CD4-positive, alpha-beta T cell (primary cell): ENCODE measurements at regions not wholly inside any gene's neighbourhood (a gene's known extent, or its start where the extent isn't known, plus 50 kb on each side); places are given as distances from the start of the nearest gene placed in this dataset.

ENCODE experiments used
- ATAC-seq: fragments of 200-7000 bp; cut with Tn5 transposase; one replicate; pipeline ENCODE4 v1.10.0; 2022; ENCODE audit warnings: mild to moderate bottlenecking; ENCODE audit not compliant: poor library complexity
- CTCF ChIA-PET: fragments of 350-600 bp; sonication (Branson Sonifier 250); formaldehyde crosslinking; loops from one replicate; lab custom pipeline; 2021; ENCODE audit warnings: antibody characterized with exemption, inconsistent platforms; lab: Charles Lee
- POLR2A ChIA-PET: fragments of 350-600 bp; sonication (Branson Sonifier 250); formaldehyde crosslinking; loops from one replicate; lab custom pipeline; 2021; ENCODE audit warnings: antibody characterized with exemption, inconsistent platforms; lab: Charles Lee
- DNase-seq, 14 experiments: peaks; one replicate each; pipeline ENCODE4 v3.0.0-alpha.2; 2013 to 2020; ENCODE audit warnings: mixed read lengths in 2 of 14
- H3K27ac ChIP-seq, 2 donors: one replicate each; pipeline versions ENCODE4 v1.5.1 to v1.7.0; 2013; ENCODE audit warnings: low read length in 2 of 2, low read depth in 1 of 2, mild to moderate bottlenecking in 1 of 2
- H3K27me3 ChIP-seq, 2 experiments: 1 replicate in 1 of 2; 2 replicates in 1 of 2; pipeline versions ENCODE4 v1.6.1 to v1.7.0; 2013; ENCODE audit warnings: low read length in 2 of 2, control low read depth in 1 of 2, mild to moderate bottlenecking in 1 of 2, moderate library complexity in 1 of 2; ENCODE audit not compliant: insufficient read depth in 2 of 2, control insufficient read depth in 1 of 2
- H3K36me3 ChIP-seq: one replicate; pipeline ENCODE4 v1.6.1; 2013; ENCODE audit warnings: low read length, control low read depth; ENCODE audit not compliant: insufficient read depth
- H3K4me1 ChIP-seq: one replicate; pipeline ENCODE4 v1.6.1; 2013; ENCODE audit warnings: low read length, control low read depth; ENCODE audit not compliant: insufficient read depth
- H3K4me3 ChIP-seq: one replicate; pipeline ENCODE4 v1.5.1; 2013; ENCODE audit warnings: mild to moderate bottlenecking, low read length, moderate library complexity
- H3K9me3 ChIP-seq, 2 experiments: 1 replicate in 1 of 2; 2 replicates in 1 of 2; pipeline versions ENCODE4 v1.6.1 to v1.7.0; 2013; ENCODE audit warnings: low read length in 2 of 2, mild to moderate bottlenecking in 2 of 2, control low read depth in 1 of 2, moderate library complexity in 1 of 2; ENCODE audit not compliant: control insufficient read depth in 1 of 2, insufficient read depth in 1 of 2
- H3K27ac Mint-ChIP-seq: one replicate; pipeline ENCODE4 v1.8.0; 2020; ENCODE audit warnings: mixed read lengths
- H3K27me3 Mint-ChIP-seq: one replicate; pipeline ENCODE4 v1.8.0; 2021; ENCODE audit warnings: mixed read lengths
- H3K36me3 Mint-ChIP-seq: one replicate; pipeline ENCODE4 v1.8.0; 2021; ENCODE audit warnings: low read depth, mixed read lengths
- H3K4me1 Mint-ChIP-seq: one replicate; pipeline ENCODE4 v1.8.0; 2021; ENCODE audit warnings: low read depth, mixed read lengths
- H3K4me3 Mint-ChIP-seq: one replicate; pipeline ENCODE4 v1.8.0; 2020; ENCODE audit warnings: mild to moderate bottlenecking, mixed read lengths
- H3K9me3 Mint-ChIP-seq: one replicate; pipeline ENCODE4 v1.8.0; 2020; ENCODE audit warnings: mixed read lengths
- CTCF ChIP-seq: fragments of 200-600 bp; IDR thresholded peaks from one replicate; pipeline ENCODE4 v1.8.0; 2022; ENCODE audit warnings: antibody characterized with exemption, mild to moderate bottlenecking
- intact Hi-C, 2 experiments: fragments of 100-400 bp; cut with DNase I in 1 of 2; cut with micrococcal nuclease in 1 of 2; formaldehyde crosslinking; loops; one replicate each; pipeline versions ENCODE4 v1.15.1 to v1.9.0; 2023 to 2025; cut with DNase I, micrococcal nuclease

- POLR2A ChIA-PET: no interaction called here
- CTCF ChIA-PET: no interaction called here
- intact Hi-C loops: no loop called here
- Mint-ChIP-seq H3K36me3 (no peaks in the 10 kb centered on the region), H3K27me3 (no peaks in the 10 kb centered on the region), H3K4me3 (no peak overlapping the region), H3K9me3 (peaks cover 5% of the 10 kb centered on the region), H3K27ac (no peak overlapping the region), H3K4me1 (no peaks in the 10 kb centered on the region)
- H3K27ac ChIP-seq: no peak overlapping the region
- ATAC-seq (no peak), DNase-seq (no peak)
- no peaks in the 10 kb centered on the region for H3K36me3 ChIP-seq
- no peak for TF ChIP-seq CTCF
- no peaks in the 10 kb centered on the region for H3K27me3 ChIP-seq
- no peak overlapping the region for H3K4me3 ChIP-seq
- peaks cover 0 to 3% of the 10 kb centered on the region in 2 experiments for H3K9me3 ChIP-seq
- no peaks in the 10 kb centered on the region for H3K4me1 ChIP-seq
Measured at GRCh38 chr2:56505885-56506284, 322.1 kb downstream of the CCDC85A start.

- TF ChIP-seq CTCF: no peak
- Histone ChIP-seq H3K36me3 (no peaks in the 10 kb centered on the region), H3K4me1 (no peaks in the 10 kb centered on the region), H3K27ac (no peak overlapping the region), H3K27me3 (no peaks in the 10 kb centered on the region), H3K9me3 (peaks cover 0 to 3% of the 10 kb centered on the region in 2 experiments), H3K4me3 (no peak overlapping the region)
- no peak for DNase-seq
- ChIA-PET POLR2A (no interaction called here), CTCF (no interaction called here)
- Mint-ChIP-seq H3K27me3 (no peaks in the 10 kb centered on the region), H3K27ac (no peak overlapping the region), H3K4me1 (no peaks in the 10 kb centered on the region), H3K36me3 (no peaks in the 10 kb centered on the region), H3K9me3 (peaks cover 2% of the 10 kb centered on the region), H3K4me3 (no peak overlapping the region)
- no peak for ATAC-seq
- intact Hi-C loops: no loop called here
Measured at GRCh38 chr2:56508662-56509061, 324.9 kb downstream of the CCDC85A start.

DNA sequence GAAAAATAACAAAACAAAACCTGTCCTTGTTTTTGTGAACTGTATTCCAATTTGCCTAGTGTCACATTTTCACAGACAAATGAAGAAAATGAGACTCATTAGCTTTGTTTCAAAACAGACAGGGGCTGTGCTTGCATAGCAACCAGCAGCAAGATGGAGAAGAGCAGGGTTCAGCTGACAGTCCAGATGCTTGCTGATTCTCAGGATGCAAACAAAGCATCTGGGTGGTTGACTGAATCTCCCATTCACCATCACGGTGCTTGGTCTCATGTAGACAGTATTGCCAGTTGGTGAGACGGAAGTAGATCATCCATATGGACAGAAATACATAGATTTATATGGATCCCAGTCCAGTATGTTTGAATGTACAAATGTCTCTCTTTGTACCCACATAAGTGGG, 326.8 kb downstream of the CCDC85A start:
- no peak for DNase-seq
- TF ChIP-seq CTCF: no peak
- Mint-ChIP-seq H3K27me3 (no peaks in the 10 kb centered on the region), H3K27ac (no peak overlapping the region), H3K4me3 (no peak overlapping the region), H3K4me1 (no peaks in the 10 kb centered on the region), H3K9me3 (no peaks in the 10 kb centered on the region), H3K36me3 (no peaks in the 10 kb centered on the region)
- peaks cover 0 to 3% of the 10 kb centered on the region in 2 experiments for H3K9me3 ChIP-seq
- H3K4me3 ChIP-seq: no peak overlapping the region
- H3K4me1 ChIP-seq: no peaks in the 10 kb centered on the region
- no peak for ATAC-seq
- ChIA-PET CTCF (no interaction called here), POLR2A (no interaction called here)
- intact Hi-C loops: no loop called here
- no peaks in the 10 kb centered on the region for H3K27me3 ChIP-seq
- H3K27ac ChIP-seq: no peak overlapping the region
- H3K36me3 ChIP-seq: no peaks in the 10 kb centered on the region
